SK-N-SH (cell line): ENCODE measurements at regions not wholly inside any gene's neighbourhood (a gene's known extent, or its start where the extent isn't known, plus 50 kb on each side); places are given as distances from the start of the nearest gene placed in this dataset.

Source experiments
- CTCF ChIA-PET: fragments of 300-600, 350-600 bp; formaldehyde crosslinking; extraction: SDS; loops from one replicate; lab custom pipeline; 2021; lab: Yijun Ruan, JAX
- POLR2A ChIA-PET: fragments of 350-600 bp; sonication (Branson Sonifier 250); formaldehyde crosslinking; extraction: SDS; loops from one replicate; lab custom pipeline; 2020; ENCODE audit warnings: antibody characterized with exemption, inconsistent platforms; lab: Yijun Ruan, JAX
- DNase-seq: peaks from one replicate; pipeline ENCODE4 v3.0.0; 2012
- H2AFZ ChIP-seq: fragments of 200-600 bp; sonication (generic); 2 replicates; pipeline ENCODE4 v1.8.1; 2016; ENCODE audit warnings: antibody characterized with exemption, mild to moderate bottlenecking, low read depth
- H3F3A ChIP-seq: fragments of 200-600 bp; sonication (generic); replicated peaks from 2 replicates; pipeline ENCODE3; 2016; ENCODE audit warnings: antibody characterized with exemption, mild to moderate bottlenecking; ENCODE audit not compliant: insufficient read depth
- H3K27ac ChIP-seq, 2 experiments: fragments of 200-500 bp in 1 of 2; fragments of 200-600 bp in 1 of 2; sonication (Bioruptor generic) in 1 of 2; sonication (generic), shearing (Covaris generic) in 1 of 2; 2 replicates each; pipeline versions ENCODE4 v1.5.1 to v1.6.1; 2014 to 2016; ENCODE audit warnings: low read depth in 2 of 2, inconsistent platforms in 1 of 2, low read length in 1 of 2, mild to moderate bottlenecking in 1 of 2, mixed read lengths in 1 of 2
- H3K27me3 ChIP-seq: fragments of 200-600 bp; sonication (generic), shearing (Covaris generic); 2 replicates; pipeline ENCODE4 v1.6.1; 2016; ENCODE audit warnings: mixed run types; ENCODE audit not compliant: insufficient read depth
- H3K36me3 ChIP-seq, 2 experiments: fragments of 200-500 bp in 1 of 2; fragments of 200-600 bp in 1 of 2; sonication (Bioruptor generic) in 1 of 2; sonication (generic) in 1 of 2; replicated peaks in 1 of 2; 2 replicates each; pipeline versions ENCODE3 to v1.5.1; 2014 to 2016; ENCODE audit warnings: low read length in 1 of 2, mild to moderate bottlenecking in 1 of 2; ENCODE audit not compliant: insufficient read depth in 2 of 2, control insufficient read depth in 1 of 2
- H3K4me1 ChIP-seq, 2 experiments: fragments of 200-500 bp in 1 of 2; fragments of 200-600 bp in 1 of 2; sonication (Bioruptor generic) in 1 of 2; sonication (generic), shearing (Covaris generic) in 1 of 2; 2 replicates each; pipeline versions ENCODE4 v1.5.1 to v1.6.1; 2014 to 2016; ENCODE audit warnings: low read depth in 1 of 2, low read length in 1 of 2, mixed run types in 1 of 2; ENCODE audit not compliant: insufficient read depth in 2 of 2, control insufficient read depth in 1 of 2
- H3K4me2 ChIP-seq: fragments of 200-600 bp; sonication (generic), shearing (Covaris generic); 2 replicates; pipeline ENCODE4 v1.6.1; 2017; ENCODE audit warnings: mixed run types
- H3K4me3 ChIP-seq, 2 experiments: fragments of 200-500 bp in 1 of 2; fragments of 200-600 bp in 1 of 2; sonication (Bioruptor generic) in 1 of 2; sonication (generic), shearing (Covaris generic) in 1 of 2; 2 replicates each; pipeline versions ENCODE4 v1.5.1 to v1.8.1; 2014 to 2016; ENCODE audit warnings: low read depth in 2 of 2, inconsistent platforms in 1 of 2, low read length in 1 of 2, mild to moderate bottlenecking in 1 of 2, mixed read lengths in 1 of 2, moderate library complexity in 1 of 2
- H3K79me2 ChIP-seq: fragments of 200-600 bp; sonication (generic); 2 replicates; pipeline ENCODE4 v1.8.1; 2017; ENCODE audit warnings: mild to moderate bottlenecking; ENCODE audit not compliant: insufficient read depth
- H3K9ac ChIP-seq: fragments of 200-600 bp; sonication (generic); 2 replicates; pipeline ENCODE4 v1.6.1; 2017; ENCODE audit warnings: mixed run types
- H3K9me2 ChIP-seq: fragments of 200-600 bp; sonication (generic); 2 replicates; pipeline ENCODE4 v1.6.1; 2017; ENCODE audit warnings: mixed run types
- H3K9me3 ChIP-seq: fragments of 200-600 bp; sonication (generic); 2 replicates; pipeline ENCODE4 v1.6.1; 2017; ENCODE audit warnings: mixed run types, mild to moderate bottlenecking, moderate library complexity
- H4K20me1 ChIP-seq: fragments of 200-600 bp; sonication (generic); 2 replicates; pipeline ENCODE4 v1.6.1; 2017; ENCODE audit warnings: mild to moderate bottlenecking, mixed run types; ENCODE audit not compliant: insufficient read depth
- CTCF ChIP-seq: fragments of 200-600 bp; sonication (generic); IDR thresholded peaks from 2 replicates; pipeline ENCODE4 v1.6.1; 2017; ENCODE audit warnings: antibody characterized with exemption, mild to moderate bottlenecking, moderate library complexity
- ELF1 ChIP-seq: IDR thresholded peaks from 2 replicates; pipeline ENCODE4 v1.4.0; 2012
- EP300 ChIP-seq, 2 experiments: IDR thresholded peaks; 2 replicates each; pipeline versions ENCODE4 v1.4.0 to v1.6.1; 2012; ENCODE audit warnings: borderline replicate concordance in 1 of 2, low read depth in 1 of 2, low read length in 1 of 2
- EZH2phosphoT487 ChIP-seq: fragments of 200-600 bp; sonication (generic); IDR thresholded peaks from 2 replicates; pipeline ENCODE4 v1.6.1; 2017; ENCODE audit warnings: low read depth, mixed run types, mild to moderate bottlenecking, antibody characterized with exemption, moderate library complexity, borderline replicate concordance
- FOSL2 ChIP-seq: IDR thresholded peaks from 2 replicates; pipeline ENCODE4 v1.4.0; 2012; ENCODE audit warnings: low read depth, mild to moderate bottlenecking, moderate library complexity, borderline replicate concordance
- FOXJ3 ChIP-seq: sonication (generic); formaldehyde crosslinking; IDR thresholded peaks from 2 replicates; pipeline ENCODE4 v1.5.1; 2020; ENCODE audit warnings: mild to moderate bottlenecking, missing genetic modification reagents
- FOXM1 ChIP-seq: IDR thresholded peaks from 2 replicates; pipeline ENCODE4 v1.4.0; 2012; ENCODE audit warnings: low read depth, mild to moderate bottlenecking
- GATA2 ChIP-seq: sonication (generic); formaldehyde crosslinking; IDR thresholded peaks from 2 replicates; pipeline ENCODE4 v1.5.0; 2020; ENCODE audit warnings: mild to moderate bottlenecking, missing genetic modification reagents
- JUND ChIP-seq: IDR thresholded peaks from 2 replicates; pipeline ENCODE4 v1.4.0; 2012
- MEF2A ChIP-seq: IDR thresholded peaks from 2 replicates; pipeline ENCODE4 v1.4.0; 2012; ENCODE audit warnings: low read depth, borderline replicate concordance
- MXI1 ChIP-seq: IDR thresholded peaks from 2 replicates; pipeline ENCODE4 v1.6.1; 2012; ENCODE audit warnings: mild to moderate bottlenecking, low read depth, low read length, improper control_type of control experiment
- NRF1 ChIP-seq: IDR thresholded peaks from 2 replicates; pipeline ENCODE4 v1.6.1; 2012; ENCODE audit warnings: low read depth, mild to moderate bottlenecking, low read length
- POLR2AphosphoS5 ChIP-seq: IDR thresholded peaks from 2 replicates; pipeline ENCODE4 v1.6.1; 2012; ENCODE audit warnings: low read depth, low read length
- RXRA ChIP-seq: IDR thresholded peaks from 2 replicates; pipeline ENCODE4 v1.4.0; 2012; ENCODE audit warnings: low read depth, mild to moderate bottlenecking, borderline replicate concordance
- SIN3A ChIP-seq: IDR thresholded peaks from 2 replicates; pipeline ENCODE4 v1.6.1; 2012; ENCODE audit warnings: low read depth, mild to moderate bottlenecking, low read length, moderate library complexity, borderline replicate concordance
- SMC3 ChIP-seq: IDR thresholded peaks from 2 replicates; pipeline ENCODE4 v1.6.1; 2012; ENCODE audit warnings: low read depth, low read length, improper control_type of control experiment
- TAF1 ChIP-seq: IDR thresholded peaks from 2 replicates; pipeline ENCODE4 v1.6.1; 2012; ENCODE audit warnings: low read depth, mild to moderate bottlenecking, low read length, moderate library complexity, borderline replicate concordance
- TCF12 ChIP-seq: IDR thresholded peaks from 2 replicates; pipeline ENCODE4 v1.4.0; 2012
- USF1 ChIP-seq: IDR thresholded peaks from 2 replicates; pipeline ENCODE4 v1.4.0; 2012; ENCODE audit warnings: low read depth, borderline replicate concordance
- WGBS: methylation state at CpG from one replicate; pipeline ENCODE4 v1.1.6; 2017; ENCODE audit warnings: low lambda C conversion rate; 5-methylcytosine and 5-hydroxymethylcytosine counted together
- TF ChIP-seq, protein P1 (sequence below): IDR thresholded peaks from 2 replicates; pipeline ENCODE4; 2012

- no peaks in the 10 kb centered on the region for H3K36me3 ChIP-seq
- no peaks in the 10 kb centered on the region for H3K79me2 ChIP-seq
- no peaks in the 10 kb centered on the region for H4K20me1 ChIP-seq
- no peak overlapping the region for H3K4me3 ChIP-seq
- ChIA-PET CTCF (no interaction called here), POLR2A (no interaction called here)
- H3K27ac ChIP-seq: no peak overlapping the region
- no peaks in the 10 kb centered on the region for H3F3A ChIP-seq
- H3K27me3 ChIP-seq: no peaks in the 10 kb centered on the region
- WGBS: 4% methylated on average over 1 of the region's 1 CpG
- H3K9me3 ChIP-seq: no peaks in the 10 kb centered on the region
- no peak overlapping the region for H3K4me2 ChIP-seq
- H3K9ac ChIP-seq: no peak overlapping the region
- H3K4me1 ChIP-seq: no peaks in the 10 kb centered on the region
- TF ChIP-seq FOXM1 (no peak), MXI1 (no peak), EP300 (IDR thresholded peaks at IDR 0.05; ENCODE audit: borderline replicate concordance in 1 of 2, low read depth in 1 of 2, low read length in 1 of 2) (no peak), ELF1 (no peak), FOXJ3 (CRISPR knock-in tag) (no peak), SIN3A (no peak), SMC3 (no peak), POLR2AphosphoS5 (no peak), FOSL2 (no peak), TCF12 (no peak), JUND (no peak), NRF1 (no peak), USF1 (no peak), RXRA (no peak), MEF2A (no peak), GATA2 (CRISPR knock-in tag) (no peak), TAF1 (no peak), CTCF (no peak), EZH2phosphoT487 (no peak)
- TF ChIP-seq, protein P1, sequence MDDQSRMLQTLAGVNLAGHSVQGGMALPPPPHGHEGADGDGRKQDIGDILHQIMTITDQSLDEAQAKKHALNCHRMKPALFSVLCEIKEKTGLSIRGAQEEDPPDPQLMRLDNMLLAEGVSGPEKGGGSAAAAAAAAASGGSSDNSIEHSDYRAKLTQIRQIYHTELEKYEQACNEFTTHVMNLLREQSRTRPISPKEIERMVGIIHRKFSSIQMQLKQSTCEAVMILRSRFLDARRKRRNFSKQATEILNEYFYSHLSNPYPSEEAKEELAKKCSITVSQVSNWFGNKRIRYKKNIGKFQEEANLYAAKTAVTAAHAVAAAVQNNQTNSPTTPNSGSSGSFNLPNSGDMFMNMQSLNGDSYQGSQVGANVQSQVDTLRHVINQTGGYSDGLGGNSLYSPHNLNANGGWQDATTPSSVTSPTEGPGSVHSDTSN: no peak
- no peaks in the 10 kb centered on the region for H3K9me2 ChIP-seq
- no peak for DNase-seq
- H2AFZ ChIP-seq: no peak overlapping the region
Measured at GRCh38 chr14:62491146-62491545, 554.1 kb downstream of the KCNH5 start.
